NCI-H146 treated with DMSO at 0.1 percent for 48 hours (cell line): ENCODE measurements at regions not wholly inside any gene's neighbourhood (a gene's known extent, or its start where the extent isn't known, plus 50 kb on each side); places are given as distances from the start of the nearest gene placed in this dataset.
"Not testable (repeated sequence)": the region's sequence is repeated elsewhere in the genome, so short reads cannot be mapped to it uniquely, and the experiment has no call there.

ENCODE experiments used
- DNase-seq: peaks from one replicate; lab custom pipeline; 2025; ENCODE audit not compliant: unreplicated experiment; lab: John Stamatoyannopoulos, UW

DNA sequence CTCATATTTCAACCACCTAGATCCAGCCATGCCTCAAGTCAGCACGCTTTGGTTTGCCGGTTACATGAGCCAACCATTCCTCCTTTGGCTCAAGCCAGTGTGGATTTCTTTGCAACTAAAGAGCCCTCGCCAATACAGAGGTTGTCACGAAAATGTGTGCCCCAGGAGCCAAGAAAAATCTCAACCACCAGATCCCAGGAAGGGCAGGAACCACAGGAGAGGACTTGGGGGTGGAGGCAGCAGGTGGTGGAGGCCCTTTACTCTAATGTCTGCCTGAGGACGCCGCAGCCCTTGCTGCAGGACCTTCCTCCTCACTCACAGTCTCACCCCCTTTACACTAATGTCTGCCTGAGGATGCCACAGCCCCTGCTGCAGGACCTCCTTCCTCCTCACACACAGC lies 144.8 kb upstream of the PHACTR3 start:
- no peak for DNase-seq

DNA sequence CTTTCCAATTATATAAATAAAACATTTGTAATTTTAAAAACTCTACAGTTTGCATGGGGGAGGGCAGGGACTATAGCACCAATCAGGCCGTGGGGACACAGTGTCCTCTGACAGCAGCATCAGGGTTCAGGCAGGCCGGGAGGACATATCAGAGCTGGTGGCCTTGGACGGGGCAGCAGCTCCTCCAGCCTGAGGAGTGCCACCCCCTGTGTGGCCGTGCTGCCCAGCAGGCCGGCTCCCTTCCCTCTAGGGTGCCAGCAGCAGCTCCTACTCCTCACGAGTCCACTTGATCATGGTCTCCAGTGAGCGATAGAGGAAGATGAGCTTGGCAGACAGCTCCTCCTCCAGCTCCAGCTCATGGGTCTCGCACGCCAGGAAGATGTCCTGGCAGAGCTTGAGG lies 144.0 kb upstream of the PHACTR3 start:
- no peak for DNase-seq

GRCh38 chr20:59461526-59461925 lies 142.8 kb upstream of the PHACTR3 start:
- DNase-seq = no peak

DNA sequence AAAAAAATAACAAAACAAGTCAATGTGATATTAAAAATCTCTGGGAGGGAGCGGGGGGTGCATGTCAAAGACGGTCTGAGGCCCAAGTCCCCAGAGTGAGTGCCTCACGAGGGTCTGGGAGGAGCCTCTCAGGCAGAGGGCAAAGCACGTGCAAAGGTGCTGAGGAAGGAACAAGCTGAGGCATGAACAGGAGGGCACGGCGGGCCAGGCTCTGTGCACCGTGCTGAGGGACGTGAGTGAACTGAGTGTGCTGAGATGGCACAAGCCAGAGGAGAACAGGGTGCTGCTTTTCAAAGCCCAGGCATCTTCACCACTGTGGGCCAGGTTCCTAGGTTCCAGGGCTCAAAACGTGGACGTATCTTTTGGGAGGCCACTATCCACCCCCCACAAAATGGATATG lies 142.1 kb upstream of the PHACTR3 start:
- DNase-seq = no peak

DNA sequence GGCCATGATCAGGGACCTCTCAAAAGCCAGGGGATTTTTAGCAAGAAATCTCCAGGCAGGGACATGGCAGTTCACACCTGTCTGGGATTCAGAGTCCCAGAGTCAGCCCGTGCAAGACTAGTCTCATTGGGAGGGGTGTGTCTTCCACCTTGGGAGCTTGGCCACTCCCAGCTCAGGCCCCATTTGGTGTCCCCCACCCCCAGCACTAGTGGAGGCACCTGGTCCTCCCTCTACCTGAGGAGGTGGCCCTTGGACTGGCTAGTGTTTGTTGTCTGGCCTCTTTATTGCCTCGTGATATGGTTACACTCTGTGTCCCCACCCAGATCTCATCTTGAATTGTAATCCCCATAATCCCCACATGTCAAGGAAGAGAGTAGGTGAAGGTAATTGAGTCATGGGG lies 140.8 kb upstream of the PHACTR3 start:
- DNase-seq = no peak

GRCh38 chr20:59466107-59466815 lies 138.1 kb upstream of the PHACTR3 start:
- no peak for DNase-seq

GRCh38 chr20:59468831-59469230 lies 135.5 kb upstream of the PHACTR3 start:
- no peak for DNase-seq

DNA sequence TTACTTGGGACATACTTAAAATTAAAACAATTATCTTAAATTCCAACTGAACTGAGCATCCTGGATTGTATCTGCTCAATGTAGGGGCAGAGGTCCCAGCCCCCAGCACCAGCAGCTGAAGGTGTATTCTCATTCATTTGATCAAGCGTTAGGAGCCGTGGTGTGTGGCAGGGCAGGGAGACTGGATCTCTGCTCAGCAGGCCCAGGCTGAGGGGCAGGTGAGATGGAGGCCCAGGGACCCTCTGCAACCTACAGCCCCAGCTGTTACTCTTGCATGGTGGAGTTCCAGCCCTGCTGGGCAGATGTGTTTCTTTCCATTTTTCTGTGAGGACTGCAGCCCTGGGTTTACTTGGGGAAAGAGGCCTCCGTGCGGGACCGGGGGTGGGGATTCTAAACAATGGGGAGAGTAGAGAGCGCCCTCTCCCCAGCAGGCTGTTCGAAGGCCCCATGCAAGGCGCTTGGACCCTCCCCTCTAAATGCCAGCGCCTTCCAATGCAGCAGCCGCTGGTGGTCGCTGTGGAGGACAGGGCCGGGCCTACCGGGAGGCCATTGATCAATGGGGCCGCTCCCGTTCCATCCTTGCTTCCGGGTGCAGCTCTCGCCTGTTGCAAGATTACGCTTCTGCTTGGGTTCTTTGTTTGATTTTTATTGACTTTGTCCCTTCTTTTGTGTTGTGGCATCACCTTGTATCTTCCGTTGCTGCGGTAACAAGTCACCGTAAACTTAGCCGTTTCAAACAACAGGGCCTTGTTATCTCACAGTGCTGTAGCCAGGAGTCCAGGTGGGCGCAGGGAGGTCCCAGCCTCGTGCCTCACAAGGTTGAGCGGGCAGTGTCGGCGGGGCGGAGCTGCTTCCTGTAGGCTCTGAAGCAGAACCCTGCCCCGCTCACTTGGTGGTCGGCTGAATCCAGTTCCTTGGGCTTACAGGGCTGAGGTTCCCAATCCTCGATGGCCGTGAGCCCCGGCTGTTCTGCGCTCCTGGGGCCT lies 134.8 kb upstream of the PHACTR3 start:
- DNase-seq = no peak

DNA sequence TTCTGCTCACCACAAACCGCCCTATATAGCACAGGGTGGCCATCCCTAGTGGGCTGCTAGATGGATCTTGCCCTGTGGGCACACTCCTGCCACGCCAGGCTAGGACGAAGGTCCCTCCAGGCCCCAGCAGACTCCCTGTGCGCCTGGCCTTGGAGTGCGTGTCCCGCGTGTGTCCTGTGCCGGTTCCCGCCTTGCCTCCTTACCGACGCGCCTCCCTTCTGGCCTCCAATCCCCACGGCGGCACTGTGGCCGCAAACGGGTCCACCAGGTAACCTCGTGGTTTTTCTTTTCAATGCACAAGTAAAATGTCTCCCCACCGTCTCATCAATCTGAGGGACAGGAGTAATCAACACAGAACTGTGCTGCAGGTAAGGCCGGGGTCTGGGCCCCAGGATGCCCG lies 133.8 kb upstream of the PHACTR3 start:
- no peak for DNase-seq

GRCh38 chr20:59471653-59472421 lies 132.5 kb upstream of the PHACTR3 start:
- no peak for DNase-seq

GRCh38 chr20:59473742-59474141 lies 130.6 kb upstream of the PHACTR3 start:
- no peak for DNase-seq

- DNase-seq = no peak
These were observed 123.3 kb upstream of the PHACTR3 start for GRCh38 chr20:59481067-59481466.

DNA sequence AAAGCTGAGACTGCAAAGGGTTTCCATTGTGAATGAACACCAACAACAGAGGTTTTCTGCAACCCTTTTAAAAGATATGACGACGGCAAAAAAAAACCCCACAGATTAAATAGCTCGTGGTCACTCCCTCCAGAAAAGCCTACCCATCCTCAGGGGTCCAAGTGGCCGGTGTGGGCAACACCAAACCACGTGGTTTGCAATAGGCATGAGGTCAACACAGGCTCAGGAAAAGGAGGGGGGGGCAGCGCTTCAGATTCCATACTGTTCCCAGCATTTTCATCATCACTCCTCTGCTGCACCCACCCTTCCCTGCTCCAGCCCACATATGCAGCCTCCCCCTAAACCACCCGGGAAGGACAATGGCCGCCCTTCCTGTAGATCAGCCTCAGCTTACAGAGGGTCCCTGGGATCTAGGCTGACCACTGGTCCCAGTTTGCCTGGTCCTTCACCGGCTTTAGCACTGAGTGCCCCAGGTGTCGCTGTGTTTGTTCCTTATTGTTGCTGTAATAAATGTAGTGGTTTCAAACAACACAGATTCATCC lies 122.8 kb upstream of the PHACTR3 start:
- DNase-seq = no peak

DNA sequence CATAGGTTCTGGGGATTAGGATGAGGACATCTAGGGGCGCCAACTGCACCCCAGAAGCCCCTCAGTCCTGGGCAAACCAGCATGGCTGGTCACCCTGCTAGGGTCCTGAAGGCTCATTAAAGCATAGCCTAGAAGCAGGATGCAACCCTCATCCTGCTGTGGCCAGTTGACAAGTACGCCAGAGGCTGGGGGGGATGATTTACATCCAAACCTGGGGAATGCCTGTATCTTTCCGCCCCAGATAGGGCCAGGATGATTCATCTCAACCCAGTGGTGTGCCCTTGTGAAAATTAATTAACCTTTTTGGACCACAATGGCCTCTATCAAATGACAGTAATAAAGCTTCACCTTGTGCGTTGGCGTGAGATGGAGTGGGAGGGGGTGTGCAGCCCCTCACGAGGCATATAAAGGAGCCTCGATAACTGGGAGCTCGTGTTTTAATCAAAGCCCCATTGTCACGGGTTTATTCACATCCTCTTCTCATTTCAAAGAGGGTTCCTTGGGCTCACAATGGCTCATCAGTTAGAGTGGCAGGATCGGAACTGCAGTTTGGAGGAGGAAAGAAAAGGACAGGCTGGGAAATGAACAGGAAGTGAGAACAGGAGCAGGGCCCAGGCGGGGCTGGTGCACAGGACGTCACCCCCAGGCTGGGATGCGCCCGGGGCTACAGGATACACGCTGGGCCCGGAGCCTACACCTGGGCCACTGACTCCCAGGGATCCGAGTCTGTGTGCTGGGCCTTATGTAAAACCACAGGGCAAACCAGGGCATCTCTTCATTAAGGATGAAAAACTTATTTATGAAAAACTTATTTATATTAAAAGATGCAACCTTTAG lies 121.8 kb upstream of the PHACTR3 start:
- DNase-seq = no peak

- DNase-seq = no peak
These were observed 120.9 kb upstream of the PHACTR3 start for GRCh38 chr20:59483481-59483880.

DNA sequence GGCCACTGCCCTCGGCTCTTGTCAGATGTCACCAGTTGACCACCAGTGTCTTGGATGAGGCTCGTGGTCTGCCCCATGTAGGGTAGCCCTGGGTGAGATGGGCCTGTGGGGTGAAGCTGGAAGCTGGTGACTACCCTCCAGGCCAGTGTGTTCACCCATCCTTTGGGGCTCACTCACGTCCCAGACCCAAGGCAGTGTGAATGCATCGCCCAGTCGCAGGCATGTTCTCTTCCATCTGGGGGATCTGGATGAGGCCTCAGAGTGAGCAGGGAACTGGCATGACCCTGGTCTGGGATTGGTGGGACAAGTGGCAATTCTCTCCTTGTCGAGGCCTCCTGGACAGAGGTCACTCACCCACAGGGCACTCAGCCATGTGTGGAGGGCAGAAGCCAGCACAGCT lies 120.1 kb upstream of the PHACTR3 start:
- DNase-seq = no peak

GRCh38 chr20:59485576-59486454 lies 118.5 kb upstream of the PHACTR3 start:
- no peak for DNase-seq

GRCh38 chr20:59488459-59488858 lies 115.9 kb upstream of the PHACTR3 start:
- not testable (repeated sequence) for DNase-seq
